BE2C (cell line): ENCODE measurements at regions not wholly inside any gene's neighbourhood (a gene's known extent, or its start where the extent isn't known, plus 50 kb on each side); places are given as distances from the start of the nearest gene placed in this dataset.

Experiments
- DNase-seq: peaks from one replicate; pipeline ENCODE4 v3.0.0-alpha.2; 2020
- H3K27me3 ChIP-seq: fragments of 250-450 bp; sonication (Bioruptor Pico); 2 replicates; pipeline ENCODE4 v1.5.1; 2020; ENCODE audit warnings: mild to moderate bottlenecking
- H3K36me3 ChIP-seq: fragments of 250-450 bp; sonication (Bioruptor Pico); 2 replicates; pipeline ENCODE4 v1.5.1; 2020; ENCODE audit warnings: mild to moderate bottlenecking
- H3K4me1 ChIP-seq: fragments of 250-450 bp; sonication (Bioruptor Pico); 2 replicates; pipeline ENCODE4 v1.5.1; 2020
- H3K4me3 ChIP-seq: 2 replicates; pipeline ENCODE4 v1.5.1; 2011; ENCODE audit warnings: low read depth, low read length
- H3K9me3 ChIP-seq: fragments of 250-450 bp; sonication (Bioruptor Pico); 2 replicates; pipeline ENCODE4 v1.5.1; 2020
- TF ChIP-seq, protein P1 (sequence below): IDR thresholded peaks from 2 replicates; pipeline ENCODE4 v1.5.1; 2012; ENCODE audit warnings: mild to moderate bottlenecking, low read depth, low read length

DNA sequence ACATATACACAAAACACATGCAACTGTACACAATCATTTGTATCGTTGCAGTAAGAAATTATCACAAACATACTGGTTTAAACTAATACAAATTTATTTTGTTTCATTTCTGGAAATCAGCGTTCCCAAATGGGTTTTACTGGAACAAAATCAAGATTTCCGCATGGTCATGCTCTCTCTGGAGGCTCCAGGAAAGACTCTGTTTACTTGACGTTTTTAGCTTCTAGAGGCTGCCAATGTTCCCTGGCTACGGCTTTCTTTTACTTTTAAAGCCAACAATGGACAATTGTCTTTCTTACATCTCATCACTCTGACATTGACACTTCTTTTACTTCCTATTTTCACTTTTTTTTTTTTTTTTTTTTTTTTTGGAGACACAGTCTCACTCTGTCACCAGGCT is 793.1 kb downstream of the CDH9 start:
- Histone ChIP-seq H3K4me1 (peaks cover 3% of the 10 kb centered on the region; the same call in 1 of the 2 replicates), H3K4me3 (no peak overlapping the region), H3K27me3 (no peaks in the 10 kb centered on the region), H3K36me3 (no peaks in the 10 kb centered on the region), H3K9me3 (no peaks in the 10 kb centered on the region)
- TF ChIP-seq, protein P1, sequence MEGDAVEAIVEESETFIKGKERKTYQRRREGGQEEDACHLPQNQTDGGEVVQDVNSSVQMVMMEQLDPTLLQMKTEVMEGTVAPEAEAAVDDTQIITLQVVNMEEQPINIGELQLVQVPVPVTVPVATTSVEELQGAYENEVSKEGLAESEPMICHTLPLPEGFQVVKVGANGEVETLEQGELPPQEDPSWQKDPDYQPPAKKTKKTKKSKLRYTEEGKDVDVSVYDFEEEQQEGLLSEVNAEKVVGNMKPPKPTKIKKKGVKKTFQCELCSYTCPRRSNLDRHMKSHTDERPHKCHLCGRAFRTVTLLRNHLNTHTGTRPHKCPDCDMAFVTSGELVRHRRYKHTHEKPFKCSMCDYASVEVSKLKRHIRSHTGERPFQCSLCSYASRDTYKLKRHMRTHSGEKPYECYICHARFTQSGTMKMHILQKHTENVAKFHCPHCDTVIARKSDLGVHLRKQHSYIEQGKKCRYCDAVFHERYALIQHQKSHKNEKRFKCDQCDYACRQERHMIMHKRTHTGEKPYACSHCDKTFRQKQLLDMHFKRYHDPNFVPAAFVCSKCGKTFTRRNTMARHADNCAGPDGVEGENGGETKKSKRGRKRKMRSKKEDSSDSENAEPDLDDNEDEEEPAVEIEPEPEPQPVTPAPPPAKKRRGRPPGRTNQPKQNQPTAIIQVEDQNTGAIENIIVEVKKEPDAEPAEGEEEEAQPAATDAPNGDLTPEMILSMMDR: no peak
- no peak for DNase-seq

GRCh38 chr5:26239588-26239987 is 798.8 kb downstream of the CDH9 start:
- TF ChIP-seq, protein P1: no peak

DNA sequence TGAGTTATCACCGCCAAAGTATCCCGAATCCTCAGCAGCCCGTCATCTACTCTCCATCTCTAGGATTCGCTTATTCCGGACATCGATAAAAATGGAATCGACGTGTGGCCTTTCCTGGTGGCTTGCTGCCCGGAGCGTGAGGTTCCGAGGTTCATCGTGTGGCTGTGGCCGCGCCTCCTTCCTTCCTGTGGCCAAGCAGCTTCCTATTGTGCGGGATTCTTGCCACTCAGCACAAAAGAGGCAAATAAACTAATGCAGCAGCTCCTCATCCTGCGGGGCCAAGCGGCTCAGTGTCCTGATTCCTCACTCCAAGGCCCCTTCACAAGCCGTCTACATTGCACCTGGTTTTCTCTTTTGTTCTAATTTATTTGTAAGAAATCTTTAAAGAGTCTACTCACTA is 800.9 kb downstream of the CDH9 start:
- Histone ChIP-seq H3K36me3 (no peaks in the 10 kb centered on the region), H3K4me1 (peaks cover 5% of the 10 kb centered on the region; the same call in 1 of the 2 replicates), H3K4me3 (no peak overlapping the region), H3K9me3 (no peaks in the 10 kb centered on the region), H3K27me3 (no peaks in the 10 kb centered on the region)
- no peak for DNase-seq
- TF ChIP-seq, protein P1: no peak

More at GRCh38 chr5:26239588-26239987, 798.8 kb downstream of the CDH9 start:
- Histone ChIP-seq H3K9me3 (no peaks in the 10 kb centered on the region), H3K27me3 (no peaks in the 10 kb centered on the region), H3K36me3 (no peaks in the 10 kb centered on the region), H3K4me3 (no peak overlapping the region; the same call in 1 of the 2 replicates), H3K4me1 (peaks cover 5% of the 10 kb centered on the region; the same call in 1 of the 2 replicates)
- DNase-seq: no peak

GRCh38 chr5:26236936-26237335 is 801.5 kb downstream of the CDH9 start:
- Histone ChIP-seq H3K4me1 (peaks cover 5% of the 10 kb centered on the region; the same call in 1 of the 2 replicates), H3K36me3 (no peaks in the 10 kb centered on the region)
- TF ChIP-seq, protein P1: no peak

GRCh38 chr5:26232706-26233105 is 805.7 kb downstream of the CDH9 start:
- DNase-seq: no peak
- H3K4me3 ChIP-seq: no peak overlapping the region
- H3K36me3 ChIP-seq: no peaks in the 10 kb centered on the region
- TF ChIP-seq, protein P1: no peak
- H3K27me3 ChIP-seq: no peaks in the 10 kb centered on the region
- H3K9me3 ChIP-seq: no peaks in the 10 kb centered on the region
- no peaks in the 10 kb centered on the region for H3K4me1 ChIP-seq

More at GRCh38 chr5:26236936-26237335, 801.5 kb downstream of the CDH9 start:
- no peak overlapping the region for H3K4me3 ChIP-seq
- no peaks in the 10 kb centered on the region for H3K27me3 ChIP-seq
- H3K9me3 ChIP-seq: no peaks in the 10 kb centered on the region
- DNase-seq: no peak

GRCh38 chr5:26231316-26231715 is 807.1 kb downstream of the CDH9 start:
- TF ChIP-seq, protein P1: no peak

More at GRCh38 chr5:26231316-26231715, 807.1 kb downstream of the CDH9 start:
- no peak for DNase-seq
- H3K4me1 ChIP-seq: no peaks in the 10 kb centered on the region
- no peaks in the 10 kb centered on the region for H3K27me3 ChIP-seq
- H3K9me3 ChIP-seq: no peaks in the 10 kb centered on the region
- no peak overlapping the region for H3K4me3 ChIP-seq
- no peaks in the 10 kb centered on the region for H3K36me3 ChIP-seq
